ENCODE measurements at regions not wholly inside any gene's neighbourhood (a gene's known extent, or its start where the extent isn't known, plus 50 kb on each side); places are given as distances from the start of the nearest gene placed in this dataset.

DNA sequence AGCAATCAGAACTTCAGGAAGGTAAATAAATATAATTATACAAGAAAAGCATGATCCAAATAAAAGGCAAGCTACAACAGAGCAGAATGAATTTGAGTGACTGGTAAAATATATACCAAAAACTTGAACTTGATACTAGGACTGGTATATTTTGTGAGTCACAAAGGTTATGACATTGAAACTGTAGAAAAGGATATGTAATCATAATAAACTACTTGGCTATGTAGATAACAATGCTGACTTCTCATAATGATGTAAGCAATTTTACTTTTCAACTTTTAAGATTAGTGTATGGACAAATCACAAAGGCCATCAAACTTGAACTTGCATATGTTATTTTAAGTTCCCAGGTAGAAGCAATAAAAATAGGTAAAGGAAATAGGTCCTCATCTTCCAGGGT, 384.5 kb upstream of the NECTIN3 start:
- TF ChIP-seq RCOR1 (conservative IDR thresholded peaks at IDR 0.05; ENCODE audit: low read depth, low read length): no peak
- TF ChIP-seq HDAC6 (IDR thresholded peaks at IDR 0.05; ENCODE audit: unreplicated experiment): no peak
- TF ChIP-seq CHD1 (IDR thresholded peaks at IDR 0.05; ENCODE audit: low read depth, low read length): no peak
- no peak for TF ChIP-seq SMAD1 (IDR thresholded peaks at IDR 0.05; ENCODE audit: low read depth, partially characterized antibody)
- no peak for TF ChIP-seq ETV6 (conservative IDR thresholded peaks at IDR 0.05 in 1 of 2, IDR thresholded peaks at IDR 0.05 in 1 of 2; ENCODE audit: borderline replicate concordance in 1 of 2, low read depth in 1 of 2)
- TF ChIP-seq, protein P1, sequence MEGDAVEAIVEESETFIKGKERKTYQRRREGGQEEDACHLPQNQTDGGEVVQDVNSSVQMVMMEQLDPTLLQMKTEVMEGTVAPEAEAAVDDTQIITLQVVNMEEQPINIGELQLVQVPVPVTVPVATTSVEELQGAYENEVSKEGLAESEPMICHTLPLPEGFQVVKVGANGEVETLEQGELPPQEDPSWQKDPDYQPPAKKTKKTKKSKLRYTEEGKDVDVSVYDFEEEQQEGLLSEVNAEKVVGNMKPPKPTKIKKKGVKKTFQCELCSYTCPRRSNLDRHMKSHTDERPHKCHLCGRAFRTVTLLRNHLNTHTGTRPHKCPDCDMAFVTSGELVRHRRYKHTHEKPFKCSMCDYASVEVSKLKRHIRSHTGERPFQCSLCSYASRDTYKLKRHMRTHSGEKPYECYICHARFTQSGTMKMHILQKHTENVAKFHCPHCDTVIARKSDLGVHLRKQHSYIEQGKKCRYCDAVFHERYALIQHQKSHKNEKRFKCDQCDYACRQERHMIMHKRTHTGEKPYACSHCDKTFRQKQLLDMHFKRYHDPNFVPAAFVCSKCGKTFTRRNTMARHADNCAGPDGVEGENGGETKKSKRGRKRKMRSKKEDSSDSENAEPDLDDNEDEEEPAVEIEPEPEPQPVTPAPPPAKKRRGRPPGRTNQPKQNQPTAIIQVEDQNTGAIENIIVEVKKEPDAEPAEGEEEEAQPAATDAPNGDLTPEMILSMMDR (IDR thresholded peaks at IDR 0.05 in 2 of 3, conservative IDR thresholded peaks at IDR 0.05 in 1 of 3; ENCODE audit: control insufficient read depth in 2 of 3, extremely low read depth in 1 of 3, insufficient read depth in 1 of 3, low read depth in 3 of 3, low read length in 3 of 3): no peak
- TF ChIP-seq, protein P2, sequence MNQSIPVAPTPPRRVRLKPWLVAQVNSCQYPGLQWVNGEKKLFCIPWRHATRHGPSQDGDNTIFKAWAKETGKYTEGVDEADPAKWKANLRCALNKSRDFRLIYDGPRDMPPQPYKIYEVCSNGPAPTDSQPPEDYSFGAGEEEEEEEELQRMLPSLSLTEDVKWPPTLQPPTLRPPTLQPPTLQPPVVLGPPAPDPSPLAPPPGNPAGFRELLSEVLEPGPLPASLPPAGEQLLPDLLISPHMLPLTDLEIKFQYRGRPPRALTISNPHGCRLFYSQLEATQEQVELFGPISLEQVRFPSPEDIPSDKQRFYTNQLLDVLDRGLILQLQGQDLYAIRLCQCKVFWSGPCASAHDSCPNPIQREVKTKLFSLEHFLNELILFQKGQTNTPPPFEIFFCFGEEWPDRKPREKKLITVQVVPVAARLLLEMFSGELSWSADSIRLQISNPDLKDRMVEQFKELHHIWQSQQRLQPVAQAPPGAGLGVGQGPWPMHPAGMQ (IDR thresholded peaks at IDR 0.05; ENCODE audit: borderline replicate concordance): no peak
- TF ChIP-seq GABPA (IDR thresholded peaks at IDR 0.05; ENCODE audit: low read depth): no peak
- no peak for TF ChIP-seq DPF2 (IDR thresholded peaks at IDR 0.05)
- TF ChIP-seq CBFB (IDR thresholded peaks at IDR 0.05; ENCODE audit: low read depth): no peak

Data from GM12878 (cell line).